PFSK-1 (cell line): ENCODE measurements at regions not wholly inside any gene's neighbourhood (a gene's known extent, or its start where the extent isn't known, plus 50 kb on each side); places are given as distances from the start of the nearest gene placed in this dataset.

Experiments used
- FOXP2 ChIP-seq: optimal IDR thresholded peaks from 2 replicates; pipeline ENCODE3; 2011; ENCODE audit warnings: borderline replicate concordance, control low read depth, inconsistent platforms; ENCODE audit not compliant: insufficient read depth; ENCODE audit errors: extremely low read length, extremely low read depth
- POLR2AphosphoS5 ChIP-seq: IDR thresholded peaks from 2 replicates; pipeline ENCODE4 v1.6.1; 2012; ENCODE audit warnings: low read depth, mild to moderate bottlenecking, control low read depth, low read length, moderate library complexity
- SIN3A ChIP-seq: IDR thresholded peaks from 2 replicates; pipeline ENCODE4 v1.6.1; 2012; ENCODE audit warnings: mild to moderate bottlenecking, low read length, moderate library complexity, borderline replicate concordance; ENCODE audit not compliant: insufficient read depth
- TAF1 ChIP-seq: IDR thresholded peaks from 2 replicates; pipeline ENCODE4 v1.6.1; 2012; ENCODE audit warnings: low read length, control low read depth, borderline replicate concordance; ENCODE audit not compliant: insufficient read depth
- TF ChIP-seq, protein P1 (sequence below), 2 experiments: IDR thresholded peaks; 2 replicates each; pipeline versions ENCODE4 v1.6.1 to v1.8.0; 2011 to 2012; ENCODE audit warnings: low read depth in 2 of 2, low read length in 2 of 2, control low read depth in 1 of 2, inconsistent platforms in 1 of 2, mild to moderate bottlenecking in 1 of 2, moderate library complexity in 1 of 2; ENCODE audit not compliant: insufficient read depth in 1 of 2

DNA sequence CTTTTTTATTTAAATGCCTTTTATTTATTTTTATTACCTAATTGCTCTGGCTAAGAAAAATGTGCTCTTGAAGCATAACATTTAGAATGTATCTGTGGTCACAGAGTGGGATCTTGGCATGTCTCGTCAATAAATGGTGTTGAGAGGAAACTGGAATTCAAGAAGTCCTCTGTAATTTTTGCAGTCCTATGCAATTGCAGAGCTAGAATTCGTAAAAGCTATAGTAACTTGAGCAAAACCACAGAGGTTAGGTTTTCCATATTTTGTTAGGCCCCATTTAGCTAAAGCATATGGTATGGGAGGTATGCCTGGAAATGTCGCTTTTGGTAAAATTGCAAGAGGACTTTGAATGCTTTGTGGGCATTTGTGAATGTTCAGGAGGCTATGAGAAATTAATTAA, 466.7 kb upstream of the NFIA start:
- no peak for TF ChIP-seq FOXP2
- TF ChIP-seq TAF1: no peak
- TF ChIP-seq, protein P1, sequence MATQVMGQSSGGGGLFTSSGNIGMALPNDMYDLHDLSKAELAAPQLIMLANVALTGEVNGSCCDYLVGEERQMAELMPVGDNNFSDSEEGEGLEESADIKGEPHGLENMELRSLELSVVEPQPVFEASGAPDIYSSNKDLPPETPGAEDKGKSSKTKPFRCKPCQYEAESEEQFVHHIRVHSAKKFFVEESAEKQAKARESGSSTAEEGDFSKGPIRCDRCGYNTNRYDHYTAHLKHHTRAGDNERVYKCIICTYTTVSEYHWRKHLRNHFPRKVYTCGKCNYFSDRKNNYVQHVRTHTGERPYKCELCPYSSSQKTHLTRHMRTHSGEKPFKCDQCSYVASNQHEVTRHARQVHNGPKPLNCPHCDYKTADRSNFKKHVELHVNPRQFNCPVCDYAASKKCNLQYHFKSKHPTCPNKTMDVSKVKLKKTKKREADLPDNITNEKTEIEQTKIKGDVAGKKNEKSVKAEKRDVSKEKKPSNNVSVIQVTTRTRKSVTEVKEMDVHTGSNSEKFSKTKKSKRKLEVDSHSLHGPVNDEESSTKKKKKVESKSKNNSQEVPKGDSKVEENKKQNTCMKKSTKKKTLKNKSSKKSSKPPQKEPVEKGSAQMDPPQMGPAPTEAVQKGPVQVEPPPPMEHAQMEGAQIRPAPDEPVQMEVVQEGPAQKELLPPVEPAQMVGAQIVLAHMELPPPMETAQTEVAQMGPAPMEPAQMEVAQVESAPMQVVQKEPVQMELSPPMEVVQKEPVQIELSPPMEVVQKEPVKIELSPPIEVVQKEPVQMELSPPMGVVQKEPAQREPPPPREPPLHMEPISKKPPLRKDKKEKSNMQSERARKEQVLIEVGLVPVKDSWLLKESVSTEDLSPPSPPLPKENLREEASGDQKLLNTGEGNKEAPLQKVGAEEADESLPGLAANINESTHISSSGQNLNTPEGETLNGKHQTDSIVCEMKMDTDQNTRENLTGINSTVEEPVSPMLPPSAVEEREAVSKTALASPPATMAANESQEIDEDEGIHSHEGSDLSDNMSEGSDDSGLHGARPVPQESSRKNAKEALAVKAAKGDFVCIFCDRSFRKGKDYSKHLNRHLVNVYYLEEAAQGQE (IDR thresholded peaks at IDR 0.05; ENCODE audit: insufficient read depth in 1 of 2, low read depth in 2 of 2, low read length in 2 of 2): no peak
- no peak for TF ChIP-seq POLR2AphosphoS5
- TF ChIP-seq SIN3A: no peak

DNA sequence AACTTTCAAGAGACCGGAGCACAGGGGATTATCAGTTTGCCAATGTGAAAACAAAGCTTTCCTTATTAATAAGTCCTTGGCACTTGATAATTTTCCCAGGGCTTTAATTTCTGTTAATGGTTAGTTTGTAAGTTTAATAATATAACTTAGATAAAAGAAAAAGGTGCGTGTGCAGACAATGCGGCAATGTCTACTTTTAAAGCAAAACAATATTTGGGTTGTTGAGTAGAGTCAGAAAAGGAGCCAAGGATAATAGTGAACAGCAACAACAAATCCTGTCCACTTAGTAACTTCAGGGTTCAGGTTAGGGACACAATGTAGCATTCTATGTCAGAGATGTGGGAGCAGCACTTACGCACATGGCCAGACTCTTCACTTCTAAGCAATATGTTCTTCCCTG, 469.6 kb upstream of the NFIA start:
- TF ChIP-seq FOXP2 (no peak), SIN3A (no peak), POLR2AphosphoS5 (no peak), TAF1 (no peak)
- TF ChIP-seq, protein P1 (IDR thresholded peaks at IDR 0.05; ENCODE audit: insufficient read depth in 1 of 2, low read depth in 2 of 2, low read length in 2 of 2): no peak

DNA sequence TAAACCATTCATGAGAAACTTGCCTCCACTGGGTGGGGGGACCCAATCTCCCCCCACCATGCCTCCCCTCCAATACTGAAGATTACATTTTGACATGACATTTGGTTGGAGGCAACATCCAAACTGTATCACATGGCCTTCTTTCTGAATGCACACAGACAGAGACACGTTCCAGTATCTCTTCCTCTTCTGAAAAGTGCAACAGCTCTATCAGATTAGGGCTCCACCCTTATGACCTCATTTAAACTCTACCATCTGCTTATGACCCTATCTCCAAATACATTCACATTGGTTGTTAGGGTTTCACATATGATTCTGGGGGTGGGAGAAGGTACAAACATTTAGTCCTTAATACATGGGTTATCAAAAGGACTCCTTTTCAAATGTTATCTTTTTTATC, 481.8 kb upstream of the NFIA start:
- TF ChIP-seq FOXP2 (no peak), TAF1 (no peak), SIN3A (no peak), POLR2AphosphoS5 (no peak)
- TF ChIP-seq, protein P1 (IDR thresholded peaks at IDR 0.05; ENCODE audit: insufficient read depth in 1 of 2, low read depth in 2 of 2, low read length in 2 of 2): no peak

DNA sequence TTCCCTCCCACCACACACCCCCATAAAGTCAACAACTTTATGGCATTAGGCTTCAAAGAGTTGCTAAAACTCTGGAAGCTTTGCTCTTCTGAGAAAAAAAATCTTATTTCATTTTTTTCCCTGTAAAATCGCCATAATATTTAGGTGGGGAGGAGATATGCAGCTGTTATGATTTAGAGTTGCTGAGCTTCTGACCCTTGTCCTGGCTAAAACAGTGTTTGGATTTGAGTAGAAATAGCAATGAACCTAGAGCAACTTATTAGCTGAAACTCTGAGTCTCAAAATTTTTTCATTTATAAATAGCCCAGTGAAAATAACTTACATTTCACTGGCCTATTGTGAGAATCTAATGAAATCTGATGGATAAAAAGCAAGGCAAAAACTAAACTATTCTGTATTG, 482.8 kb upstream of the NFIA start:
- TF ChIP-seq SIN3A (no peak), TAF1 (no peak), POLR2AphosphoS5 (no peak), FOXP2 (no peak)
- TF ChIP-seq, protein P1 (IDR thresholded peaks at IDR 0.05; ENCODE audit: insufficient read depth in 1 of 2, low read depth in 2 of 2, low read length in 2 of 2): no peak
